HG03521 (cell line): ENCODE measurements at regions not wholly inside any gene's neighbourhood (a gene's known extent, or its start where the extent isn't known, plus 50 kb on each side); places are given as distances from the start of the nearest gene placed in this dataset.
"Not testable (repeated sequence)": the region's sequence is repeated elsewhere in the genome, so short reads cannot be mapped to it uniquely, and the experiment has no call there.

Experiments
- ATAC-seq: cut with Tn5 transposase; IDR thresholded peaks from one replicate; pipeline ENCODE4 v1.9.1; 2021; ENCODE audit warnings: mild to moderate bottlenecking, moderate library complexity; ENCODE audit not compliant: unreplicated experiment

- ATAC-seq, result no peak
Observed at GRCh38 chr11:115608976-115609375, 104.8 kb upstream of the CADM1 start.

GRCh38 chr11:115607621-115608221, 103.5 kb upstream of the CADM1 start:
- no peak for ATAC-seq

GRCh38 chr11:115606498-115607220, 102.4 kb upstream of the CADM1 start:
- no peak for ATAC-seq

- ATAC-seq, result no peak
Observed at GRCh38 chr11:115605871-115606497, 101.8 kb upstream of the CADM1 start.

GRCh38 chr11:115605397-115605796, 101.2 kb upstream of the CADM1 start:
- ATAC-seq, result not testable (repeated sequence)

- no peak for ATAC-seq
Observed at GRCh38 chr11:115599125-115599524, 94.9 kb upstream of the CADM1 start.

- no peak for ATAC-seq
Observed at GRCh38 chr11:115598257-115598901, 94.2 kb upstream of the CADM1 start.

- no peak for ATAC-seq
Observed at GRCh38 chr11:115591380-115591779, 87.2 kb upstream of the CADM1 start.

GRCh38 chr11:115590254-115590653, 86.0 kb upstream of the CADM1 start:
- ATAC-seq, result no peak

- ATAC-seq, result no peak
Observed at GRCh38 chr11:115587718-115588342, 83.6 kb upstream of the CADM1 start.

GRCh38 chr11:115585361-115586024, 81.3 kb upstream of the CADM1 start:
- peak; percentile 80 for ATAC-seq

- ATAC-seq, result no peak
Observed at GRCh38 chr11:115581871-115582639, 77.8 kb upstream of the CADM1 start.

GRCh38 chr11:115580927-115581680, 76.9 kb upstream of the CADM1 start:
- ATAC-seq, result no peak

GRCh38 chr11:115580416-115580815, 76.2 kb upstream of the CADM1 start:
- ATAC-seq, result no peak

GRCh38 chr11:115579181-115579825, 75.1 kb upstream of the CADM1 start:
- no peak for ATAC-seq

GRCh38 chr11:115578275-115578674, 74.1 kb upstream of the CADM1 start:
- ATAC-seq, result no peak

- no peak for ATAC-seq
Observed at GRCh38 chr11:115577701-115578100, 73.5 kb upstream of the CADM1 start.

- no peak for ATAC-seq
Observed at GRCh38 chr11:115576606-115577380, 72.6 kb upstream of the CADM1 start.
